ENCODE measurements at regions not wholly inside any gene's neighbourhood (a gene's known extent, or its start where the extent isn't known, plus 50 kb on each side); places are given as distances from the start of the nearest gene placed in this dataset.

DNA sequence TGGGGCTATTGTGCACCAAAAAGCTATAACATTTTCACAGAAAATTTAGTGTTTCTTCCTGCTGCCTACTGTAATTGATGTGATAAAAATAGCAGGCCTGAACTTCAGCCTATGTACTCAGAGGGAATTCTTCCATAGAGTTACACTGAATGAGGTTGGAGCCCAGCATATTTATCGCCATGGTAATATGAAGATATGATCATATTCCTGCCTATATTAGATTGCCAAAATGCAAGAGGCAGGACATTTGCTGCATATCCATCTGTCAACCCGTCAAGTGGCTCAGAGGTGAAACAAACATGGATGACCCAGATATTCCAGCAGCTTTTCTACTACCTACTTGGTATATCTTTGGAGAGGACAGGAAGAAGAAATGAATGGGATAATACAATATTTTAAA is 1150.6 kb downstream of the TBL1XR1 start:
- Histone ChIP-seq H3K27me3 (ENCODE audit: control insufficient read depth in 2 of 2, insufficient read depth in 2 of 2, low read length in 2 of 2) (no peaks in the 10 kb centered on the region), H3K9me1 (ENCODE audit: control insufficient read depth, insufficient read depth, low read length) (no peaks in the 10 kb centered on the region), H3K79me2 (ENCODE audit: control insufficient read depth, insufficient read depth, low read length) (no peaks in the 10 kb centered on the region), H2AFZ (ENCODE audit: low read depth, low read length) (no peak overlapping the region), H4K20me1 (replicated peaks; ENCODE audit: control insufficient read depth, insufficient read depth, low read length) (no peaks in the 10 kb centered on the region), H3K27ac (ENCODE audit: extremely low read depth, low read depth, low read length) (no peak overlapping the region), H3K9ac (ENCODE audit: insufficient read depth in 1 of 2, low read depth in 2 of 2, low read length in 2 of 2) (no peak overlapping the region), H3K4me3 (no peak overlapping the region), H3K36me3 (ENCODE audit: control insufficient read depth, insufficient read depth, low read length) (no peaks in the 10 kb centered on the region), H3K4me1 (replicated peaks in 1 of 2; ENCODE audit: control insufficient read depth in 2 of 2, insufficient read depth in 2 of 2, low read length in 2 of 2) (no peaks in the 10 kb centered on the region), H3K4me2 (ENCODE audit: insufficient read depth, low read length) (no peak overlapping the region), H3K9me3 (replicated peaks; ENCODE audit: control insufficient read depth, insufficient read depth, low read depth, low read length) (no peaks in the 10 kb centered on the region; the same call in 1 of the 2 replicates)
- in situ Hi-C loops (cut with MboI) (no loop called here), intact Hi-C loops (cut with micrococcal nuclease) (no loop called here)
- 0% methylated on average over 2 of the region's 2 CpGs for WGBS (ENCODE audit: insufficient coverage, low coverage, missing lambda C conversion rate)
- ChIA-PET CTCF (ENCODE audit: low intra/inter-chr PET ratio) (no interaction called here), POLR2A (no interaction called here)
- FAIRE-seq (no peak), DNase-seq (ENCODE audit: extremely low read depth in 1 of 4, low spot score in 3 of 4) (no peak), ATAC-seq (no peak)
- no TSS peak for BruUV-seq (replicated peaks)
- TF ChIP-seq MBD2 (IDR thresholded peaks at IDR 0.05; ENCODE audit: borderline replicate concordance, low read depth) = no peak
- no peak for TF ChIP-seq TFAM (CRISPR knock-in tag; conservative IDR thresholded peaks at IDR 0.05)
- no peak for TF ChIP-seq CREB1 (IDR thresholded peaks at IDR 0.05)
- no peak for TF ChIP-seq CREB1 (CRISPR knock-in tag; IDR thresholded peaks at IDR 0.05)
- no peak for TF ChIP-seq CBFA2T2 (conservative IDR thresholded peaks at IDR 0.05)
- TF ChIP-seq, protein P1, sequence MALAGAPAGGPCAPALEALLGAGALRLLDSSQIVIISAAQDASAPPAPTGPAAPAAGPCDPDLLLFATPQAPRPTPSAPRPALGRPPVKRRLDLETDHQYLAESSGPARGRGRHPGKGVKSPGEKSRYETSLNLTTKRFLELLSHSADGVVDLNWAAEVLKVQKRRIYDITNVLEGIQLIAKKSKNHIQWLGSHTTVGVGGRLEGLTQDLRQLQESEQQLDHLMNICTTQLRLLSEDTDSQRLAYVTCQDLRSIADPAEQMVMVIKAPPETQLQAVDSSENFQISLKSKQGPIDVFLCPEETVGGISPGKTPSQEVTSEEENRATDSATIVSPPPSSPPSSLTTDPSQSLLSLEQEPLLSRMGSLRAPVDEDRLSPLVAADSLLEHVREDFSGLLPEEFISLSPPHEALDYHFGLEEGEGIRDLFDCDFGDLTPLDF (CRISPR knock-in tag; IDR thresholded peaks at IDR 0.05) = no peak
- TF ChIP-seq ZC3H8 (IDR thresholded peaks at IDR 0.05) = no peak
- no peak for TF ChIP-seq ZNF3 (CRISPR knock-in tag; IDR thresholded peaks at IDR 0.05)
- TF ChIP-seq KHSRP (IDR thresholded peaks at IDR 0.05) = no peak
- TF ChIP-seq, protein P2, sequence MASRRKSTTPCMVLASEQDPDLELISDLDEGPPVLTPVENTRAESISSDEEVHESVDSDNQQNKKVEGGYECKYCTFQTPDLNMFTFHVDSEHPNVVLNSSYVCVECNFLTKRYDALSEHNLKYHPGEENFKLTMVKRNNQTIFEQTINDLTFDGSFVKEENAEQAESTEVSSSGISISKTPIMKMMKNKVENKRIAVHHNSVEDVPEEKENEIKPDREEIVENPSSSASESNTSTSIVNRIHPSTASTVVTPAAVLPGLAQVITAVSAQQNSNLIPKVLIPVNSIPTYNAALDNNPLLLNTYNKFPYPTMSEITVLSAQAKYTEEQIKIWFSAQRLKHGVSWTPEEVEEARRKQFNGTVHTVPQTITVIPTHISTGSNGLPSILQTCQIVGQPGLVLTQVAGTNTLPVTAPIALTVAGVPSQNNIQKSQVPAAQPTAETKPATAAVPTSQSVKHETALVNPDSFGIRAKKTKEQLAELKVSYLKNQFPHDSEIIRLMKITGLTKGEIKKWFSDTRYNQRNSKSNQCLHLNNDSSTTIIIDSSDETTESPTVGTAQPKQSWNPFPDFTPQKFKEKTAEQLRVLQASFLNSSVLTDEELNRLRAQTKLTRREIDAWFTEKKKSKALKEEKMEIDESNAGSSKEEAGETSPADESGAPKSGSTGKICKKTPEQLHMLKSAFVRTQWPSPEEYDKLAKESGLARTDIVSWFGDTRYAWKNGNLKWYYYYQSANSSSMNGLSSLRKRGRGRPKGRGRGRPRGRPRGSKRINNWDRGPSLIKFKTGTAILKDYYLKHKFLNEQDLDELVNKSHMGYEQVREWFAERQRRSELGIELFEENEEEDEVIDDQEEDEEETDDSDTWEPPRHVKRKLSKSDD (conservative IDR thresholded peaks at IDR 0.05; ENCODE audit: low read length) = no peak
- no peak for TF ChIP-seq ZNF699 (CRISPR knock-in tag; IDR thresholded peaks at IDR 0.05; ENCODE audit: insufficient replicate concordance)
- no peak for TF ChIP-seq ARNT (IDR thresholded peaks at IDR 0.05)
- TF ChIP-seq ZNF133 (CRISPR knock-in tag; IDR thresholded peaks at IDR 0.05) = no peak

Data from K562 (cell line).